ENCODE measurements at regions not wholly inside any gene's neighbourhood (a gene's known extent, or its start where the extent isn't known, plus 50 kb on each side); places are given as distances from the start of the nearest gene placed in this dataset.

DNA sequence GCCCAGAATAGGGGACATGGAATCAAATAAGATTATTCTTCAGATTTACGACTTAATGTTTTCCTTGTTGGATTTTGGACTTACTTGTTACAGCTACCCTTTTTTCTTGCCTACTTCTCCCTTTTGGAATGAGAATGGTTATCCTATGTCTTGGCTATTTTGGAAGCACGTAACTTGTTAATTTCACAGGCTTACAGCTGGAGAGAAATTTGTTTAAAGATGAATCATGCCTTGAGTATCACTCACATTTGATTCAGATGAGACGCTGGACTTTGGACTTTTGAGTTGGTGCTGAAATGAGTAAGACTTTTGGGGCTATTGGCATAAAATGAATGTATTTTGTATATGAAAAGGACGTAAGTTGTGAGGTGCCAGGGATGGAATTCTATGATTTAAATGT is 83.3 kb downstream of the SMPDL3A start:
- no peak for TF ChIP-seq POLR2A (IDR thresholded peaks at IDR 0.05)
- TF ChIP-seq, protein P1, sequence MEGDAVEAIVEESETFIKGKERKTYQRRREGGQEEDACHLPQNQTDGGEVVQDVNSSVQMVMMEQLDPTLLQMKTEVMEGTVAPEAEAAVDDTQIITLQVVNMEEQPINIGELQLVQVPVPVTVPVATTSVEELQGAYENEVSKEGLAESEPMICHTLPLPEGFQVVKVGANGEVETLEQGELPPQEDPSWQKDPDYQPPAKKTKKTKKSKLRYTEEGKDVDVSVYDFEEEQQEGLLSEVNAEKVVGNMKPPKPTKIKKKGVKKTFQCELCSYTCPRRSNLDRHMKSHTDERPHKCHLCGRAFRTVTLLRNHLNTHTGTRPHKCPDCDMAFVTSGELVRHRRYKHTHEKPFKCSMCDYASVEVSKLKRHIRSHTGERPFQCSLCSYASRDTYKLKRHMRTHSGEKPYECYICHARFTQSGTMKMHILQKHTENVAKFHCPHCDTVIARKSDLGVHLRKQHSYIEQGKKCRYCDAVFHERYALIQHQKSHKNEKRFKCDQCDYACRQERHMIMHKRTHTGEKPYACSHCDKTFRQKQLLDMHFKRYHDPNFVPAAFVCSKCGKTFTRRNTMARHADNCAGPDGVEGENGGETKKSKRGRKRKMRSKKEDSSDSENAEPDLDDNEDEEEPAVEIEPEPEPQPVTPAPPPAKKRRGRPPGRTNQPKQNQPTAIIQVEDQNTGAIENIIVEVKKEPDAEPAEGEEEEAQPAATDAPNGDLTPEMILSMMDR (IDR thresholded peaks at IDR 0.05 in 4 of 5, conservative IDR thresholded peaks at IDR 0.05 in 1 of 5) = no peak

Measured in gastrocnemius medialis (tissue), 4 donors.